ENCODE measurements at regions not wholly inside any gene's neighbourhood (a gene's known extent, or its start where the extent isn't known, plus 50 kb on each side); places are given as distances from the start of the nearest gene placed in this dataset.

GRCh38 chr2:96438589-96438988, 66.6 kb downstream of the NEURL3 start:
- no peaks in the 10 kb centered on the region for H3K4me1 Mint-ChIP-seq
- peaks cover 7% of the 10 kb centered on the region for H3K27me3 Mint-ChIP-seq
- H3K36me3 Mint-ChIP-seq = peaks cover 12% of the 10 kb centered on the region
- H3K27ac Mint-ChIP-seq = no peak overlapping the region
- ATAC-seq (ENCODE audit: low read depth) (no peak), DNase-seq (ENCODE audit: low spot score in 2 of 2) (no peak)
- peaks cover 9% of the 10 kb centered on the region for H3K9me3 Mint-ChIP-seq
- no peak overlapping the region for H3K4me3 Mint-ChIP-seq

GRCh38 chr2:96437512-96437911, 67.6 kb downstream of the NEURL3 start:
- Mint-ChIP-seq H3K4me1 (no peaks in the 10 kb centered on the region), H3K27ac (no peak overlapping the region), H3K27me3 (peaks cover 7% of the 10 kb centered on the region), H3K36me3 (peaks cover 12% of the 10 kb centered on the region), H3K9me3 (peaks cover 9% of the 10 kb centered on the region), H3K4me3 (no peak overlapping the region)
- DNase-seq (ENCODE audit: low spot score in 2 of 2) (no peak), ATAC-seq (ENCODE audit: low read depth) (peak; percentile 68)

- H3K4me3 Mint-ChIP-seq = no peak overlapping the region
- H3K27me3 Mint-ChIP-seq = peaks cover 7% of the 10 kb centered on the region
- H3K36me3 Mint-ChIP-seq = peaks cover 12% of the 10 kb centered on the region
- no peak overlapping the region for H3K27ac Mint-ChIP-seq
- no peak for DNase-seq (ENCODE audit: low spot score in 2 of 2)
- no peak for ATAC-seq (ENCODE audit: low read depth)
- no peaks in the 10 kb centered on the region for H3K4me1 Mint-ChIP-seq
- peaks cover 9% of the 10 kb centered on the region for H3K9me3 Mint-ChIP-seq
Measured at GRCh38 chr2:96436961-96437360, 68.2 kb downstream of the NEURL3 start.

- Mint-ChIP-seq H3K9me3 (peaks cover 9% of the 10 kb centered on the region), H3K36me3 (peaks cover 12% of the 10 kb centered on the region), H3K4me3 (no peak overlapping the region), H3K27me3 (peaks cover 7% of the 10 kb centered on the region), H3K4me1 (no peaks in the 10 kb centered on the region), H3K27ac (no peak overlapping the region)
- ATAC-seq (ENCODE audit: low read depth) (no peak), DNase-seq (ENCODE audit: low spot score in 2 of 2) (no peak)
Measured at GRCh38 chr2:96436416-96436815, 68.7 kb downstream of the NEURL3 start.

DNA sequence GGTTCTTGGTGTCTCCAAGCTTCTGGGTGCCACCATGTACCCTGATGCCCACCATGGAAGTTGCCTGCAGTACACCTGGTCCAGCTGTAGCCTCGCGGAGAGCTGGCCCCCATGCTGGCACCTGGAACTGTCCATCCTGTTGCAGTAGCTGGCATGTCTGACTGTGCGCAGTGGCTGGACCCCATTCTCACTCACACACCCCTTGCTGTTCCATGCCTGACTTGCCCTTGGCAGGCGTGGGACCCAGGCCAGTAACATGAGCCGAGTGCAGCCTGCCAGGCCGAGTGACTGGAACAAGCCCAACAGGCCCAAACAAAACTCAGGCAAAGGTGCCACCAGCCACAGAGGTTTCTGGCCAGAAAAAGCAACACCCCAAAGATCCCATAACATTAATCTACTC, 73.8 kb downstream of the NEURL3 start:
- Mint-ChIP-seq H3K4me3 (no peak overlapping the region), H3K27me3 (peaks cover 10% of the 10 kb centered on the region), H3K4me1 (no peaks in the 10 kb centered on the region), H3K36me3 (peaks cover 2% of the 10 kb centered on the region), H3K27ac (no peak overlapping the region), H3K9me3 (peaks cover 8% of the 10 kb centered on the region)
- no peak for ATAC-seq (ENCODE audit: low read depth)
- DNase-seq (ENCODE audit: low spot score in 2 of 2) = no peak

DNA sequence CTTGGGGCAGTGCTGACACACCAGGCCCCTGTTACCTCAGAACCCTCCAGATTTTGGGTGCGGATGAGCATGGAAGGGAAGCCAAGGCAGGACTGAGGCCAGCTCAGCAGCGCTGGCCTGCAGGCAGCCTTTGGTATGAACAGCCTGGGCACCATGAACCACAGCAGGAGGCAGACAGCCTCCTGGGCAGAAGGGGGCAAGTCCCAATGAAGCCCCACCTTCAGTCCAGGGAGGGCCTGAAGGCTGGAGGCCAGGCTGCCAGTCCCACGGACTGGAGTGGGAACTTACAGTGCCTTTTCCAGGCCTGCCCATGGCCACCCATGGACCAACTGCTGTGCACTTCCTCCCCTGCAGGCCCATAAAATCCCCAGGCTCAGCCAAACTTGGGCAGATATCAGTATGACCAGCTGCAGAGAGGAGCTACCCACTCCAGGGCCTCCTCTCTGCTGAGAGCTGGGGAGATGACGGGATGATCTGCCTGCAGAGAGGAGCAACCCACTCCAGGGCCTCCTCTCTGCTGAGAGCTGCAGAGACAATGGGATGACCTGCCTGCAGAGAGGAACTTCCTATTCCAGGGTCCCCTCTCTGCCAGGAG, 74.7 kb downstream of the NEURL3 start:
- no peaks in the 10 kb centered on the region for H3K4me1 Mint-ChIP-seq
- DNase-seq (ENCODE audit: low spot score in 2 of 2) (no peak), ATAC-seq (ENCODE audit: low read depth) (no peak)
- H3K4me3 Mint-ChIP-seq = no peak overlapping the region
- peaks cover 11% of the 10 kb centered on the region for H3K9me3 Mint-ChIP-seq
- H3K27me3 Mint-ChIP-seq = peaks cover 12% of the 10 kb centered on the region
- peaks cover 4% of the 10 kb centered on the region for H3K36me3 Mint-ChIP-seq
- no peak overlapping the region for H3K27ac Mint-ChIP-seq

DNA sequence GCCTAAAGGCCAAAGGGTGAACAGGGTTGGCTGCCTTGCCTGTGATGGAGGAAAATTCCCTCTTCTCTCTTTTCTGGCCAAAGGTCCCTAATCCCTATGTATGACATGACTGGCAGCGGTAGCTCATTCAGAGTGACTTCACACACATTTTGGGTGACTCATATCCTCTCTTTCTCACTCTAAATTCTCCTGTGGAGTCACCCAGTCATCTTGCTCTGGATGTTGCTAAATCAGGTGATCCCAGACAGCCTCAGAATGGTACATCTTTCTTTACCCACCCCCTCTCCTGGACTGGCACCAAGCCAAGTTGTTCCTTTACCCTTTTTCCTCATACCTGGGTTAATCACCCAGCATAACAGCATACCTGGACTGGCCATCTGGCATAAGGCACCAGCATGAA, 77.2 kb downstream of the NEURL3 start:
- H3K4me3 Mint-ChIP-seq = no peak overlapping the region
- no peak overlapping the region for H3K27ac Mint-ChIP-seq
- no peaks in the 10 kb centered on the region for H3K4me1 Mint-ChIP-seq
- H3K27me3 Mint-ChIP-seq = peaks cover 17% of the 10 kb centered on the region
- ATAC-seq (ENCODE audit: low read depth) (no peak), DNase-seq (ENCODE audit: low spot score in 2 of 2) (no peak)
- peaks cover 8% of the 10 kb centered on the region for H3K9me3 Mint-ChIP-seq
- H3K36me3 Mint-ChIP-seq = peaks cover 1% of the 10 kb centered on the region

GRCh38 chr2:96427169-96427568, 78.0 kb downstream of the NEURL3 start:
- H3K4me3 Mint-ChIP-seq = no peak overlapping the region
- DNase-seq (ENCODE audit: low spot score in 2 of 2) (no peak), ATAC-seq (ENCODE audit: low read depth) (no peak)
- no peaks in the 10 kb centered on the region for H3K4me1 Mint-ChIP-seq
- peaks cover 1% of the 10 kb centered on the region for H3K36me3 Mint-ChIP-seq
- no peak overlapping the region for H3K27ac Mint-ChIP-seq
- peaks cover 8% of the 10 kb centered on the region for H3K9me3 Mint-ChIP-seq
- peaks cover 20% of the 10 kb centered on the region for H3K27me3 Mint-ChIP-seq

DNA sequence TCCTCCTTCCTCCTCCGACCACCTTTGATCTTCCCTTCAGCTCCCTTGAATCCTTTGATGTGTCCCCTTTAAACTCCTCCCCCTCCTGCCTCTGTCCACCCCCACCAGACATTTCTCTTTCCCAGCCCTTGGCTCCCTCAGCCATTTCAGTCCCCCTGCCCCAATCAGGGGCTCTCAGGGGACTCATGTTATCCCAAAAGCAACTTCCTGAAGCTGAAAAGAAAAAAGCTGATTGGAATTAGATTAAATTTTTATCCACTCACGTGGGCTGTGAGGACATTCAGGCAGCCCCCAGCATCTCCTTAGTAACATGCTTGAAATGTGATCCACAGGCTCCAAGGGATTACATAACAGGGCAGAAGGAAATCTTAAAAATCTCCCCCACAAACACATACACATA, 81.3 kb downstream of the NEURL3 start:
- DNase-seq (ENCODE audit: low spot score in 2 of 2) (no peak), ATAC-seq (ENCODE audit: low read depth) (no peak)
- Mint-ChIP-seq H3K9me3 (peaks cover 3% of the 10 kb centered on the region), H3K27ac (no peak overlapping the region), H3K36me3 (peaks cover 1% of the 10 kb centered on the region), H3K4me1 (no peaks in the 10 kb centered on the region), H3K4me3 (no peak overlapping the region), H3K27me3 (peaks cover 24% of the 10 kb centered on the region)

Data from memory B cell (primary cell).